ENCODE measurements at regions not wholly inside any gene's neighbourhood (a gene's known extent, or its start where the extent isn't known, plus 50 kb on each side); places are given as distances from the start of the nearest gene placed in this dataset.

DNA sequence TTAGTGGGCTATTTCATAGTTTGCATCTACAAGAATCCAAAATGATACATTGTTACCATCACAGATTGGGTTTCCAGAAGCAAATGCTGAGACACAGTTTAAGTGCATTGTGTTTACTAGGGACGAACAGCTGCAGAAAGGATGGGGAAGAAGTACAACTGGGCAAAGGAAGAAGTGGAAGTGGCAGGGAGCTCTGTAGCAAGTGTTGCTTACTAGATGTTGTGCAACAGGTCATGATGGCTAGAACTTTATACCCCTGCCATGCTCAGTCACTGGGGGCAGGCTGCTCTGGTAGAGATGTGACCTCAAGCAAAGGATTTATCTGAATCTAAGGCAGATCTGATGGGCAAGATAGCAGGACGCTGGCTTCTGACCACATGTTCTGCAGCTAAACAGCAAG lies 76.1 kb upstream of the EMCN start:
- Histone ChIP-seq H3F3A (ENCODE audit: insufficient read depth, low read depth) (no peaks in the 10 kb centered on the region), H3K79me2 (ENCODE audit: low read depth) (no peaks in the 10 kb centered on the region), H3K27ac (no peak overlapping the region), H3K4me1 (replicated peaks; ENCODE audit: insufficient read depth) (no peaks in the 10 kb centered on the region), H3K27me3 (ENCODE audit: insufficient read depth, low read depth) (no peaks in the 10 kb centered on the region), H3K9me2 (ENCODE audit: insufficient read depth) (no peaks in the 10 kb centered on the region; the same call in 1 of the 2 replicates), H3K36me3 (ENCODE audit: low read depth) (no peaks in the 10 kb centered on the region), H2AFZ (0 out of 2 replicates have a peak overlapping the region, but pooled peaks have one; percentile 11), H3K4me3 (no peak overlapping the region), H3K9me3 (ENCODE audit: insufficient read depth, low read depth) (no peaks in the 10 kb centered on the region), H3K4me2 (no peak overlapping the region), H4K20me1 (ENCODE audit: insufficient read depth) (no peaks in the 10 kb centered on the region)
- TF ChIP-seq, protein P1, sequence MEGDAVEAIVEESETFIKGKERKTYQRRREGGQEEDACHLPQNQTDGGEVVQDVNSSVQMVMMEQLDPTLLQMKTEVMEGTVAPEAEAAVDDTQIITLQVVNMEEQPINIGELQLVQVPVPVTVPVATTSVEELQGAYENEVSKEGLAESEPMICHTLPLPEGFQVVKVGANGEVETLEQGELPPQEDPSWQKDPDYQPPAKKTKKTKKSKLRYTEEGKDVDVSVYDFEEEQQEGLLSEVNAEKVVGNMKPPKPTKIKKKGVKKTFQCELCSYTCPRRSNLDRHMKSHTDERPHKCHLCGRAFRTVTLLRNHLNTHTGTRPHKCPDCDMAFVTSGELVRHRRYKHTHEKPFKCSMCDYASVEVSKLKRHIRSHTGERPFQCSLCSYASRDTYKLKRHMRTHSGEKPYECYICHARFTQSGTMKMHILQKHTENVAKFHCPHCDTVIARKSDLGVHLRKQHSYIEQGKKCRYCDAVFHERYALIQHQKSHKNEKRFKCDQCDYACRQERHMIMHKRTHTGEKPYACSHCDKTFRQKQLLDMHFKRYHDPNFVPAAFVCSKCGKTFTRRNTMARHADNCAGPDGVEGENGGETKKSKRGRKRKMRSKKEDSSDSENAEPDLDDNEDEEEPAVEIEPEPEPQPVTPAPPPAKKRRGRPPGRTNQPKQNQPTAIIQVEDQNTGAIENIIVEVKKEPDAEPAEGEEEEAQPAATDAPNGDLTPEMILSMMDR (conservative IDR thresholded peaks at IDR 0.05): no peak
- no peak for TF ChIP-seq EZH2 (IDR thresholded peaks at IDR 0.05; ENCODE audit: low read depth)
- ChIA-PET CTCF (no interaction called here), POLR2A (ENCODE audit: unreplicated experiment) (no interaction called here)
- DNase-seq: no peak
- no TSS peak for BruUV-seq (replicated peaks)
- intact Hi-C loops (cut with micrococcal nuclease; ENCODE audit: unreplicated experiment): no loop called here

DNA sequence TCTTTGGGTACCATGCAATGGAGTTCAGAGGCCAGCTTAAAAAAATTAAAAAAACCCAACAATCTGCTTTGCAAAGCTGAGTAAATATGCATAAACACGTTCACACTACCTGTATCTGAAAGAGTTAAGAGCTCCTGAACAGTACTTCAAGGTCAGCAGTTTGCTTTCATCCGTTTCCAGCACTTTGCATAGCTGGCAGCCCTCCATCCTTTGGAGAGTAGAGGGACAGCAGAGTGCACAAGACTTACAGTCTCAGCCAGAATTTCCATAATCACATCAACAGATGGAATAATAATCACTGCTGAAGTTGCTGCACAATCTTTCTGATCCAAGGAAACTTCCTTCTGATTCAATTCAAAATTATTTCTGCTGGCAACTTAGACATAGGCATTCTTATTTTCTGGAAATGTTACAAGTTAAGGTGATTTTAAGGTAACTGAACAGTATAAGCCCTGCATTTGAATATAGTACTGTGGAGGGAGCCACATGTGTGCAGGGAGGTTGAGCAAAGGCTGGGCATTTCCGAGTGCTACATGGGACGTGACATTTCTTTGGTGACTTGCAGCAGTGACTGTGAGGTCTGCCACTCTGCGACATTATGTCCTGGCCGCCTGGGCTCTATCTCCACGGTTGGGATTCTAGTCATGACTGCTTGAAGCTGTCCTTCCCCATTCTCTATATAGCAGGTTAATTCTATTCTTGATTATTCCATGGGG lies 73.5 kb upstream of the EMCN start:
- H3K4me2 ChIP-seq: no peak overlapping the region
- no peak overlapping the region for H2AFZ ChIP-seq
- no peaks in the 10 kb centered on the region for H3K36me3 ChIP-seq (ENCODE audit: low read depth)
- POLR2A ChIA-PET (ENCODE audit: unreplicated experiment): no interaction called here
- TF ChIP-seq, protein P1 (conservative IDR thresholded peaks at IDR 0.05): no peak
- no peak for TF ChIP-seq EZH2 (IDR thresholded peaks at IDR 0.05; ENCODE audit: low read depth)
- H4K20me1 ChIP-seq (ENCODE audit: insufficient read depth): no peaks in the 10 kb centered on the region
- no peaks in the 10 kb centered on the region for H3K27me3 ChIP-seq (ENCODE audit: insufficient read depth, low read depth)
- no TSS peak for BruUV-seq (replicated peaks)
- CTCF ChIA-PET: no interaction called here
- no peak overlapping the region for H3K4me3 ChIP-seq
- no peak overlapping the region for H3K27ac ChIP-seq
- intact Hi-C loops (cut with micrococcal nuclease; ENCODE audit: unreplicated experiment): no loop called here
- DNase-seq: no peak
- H3K79me2 ChIP-seq (ENCODE audit: low read depth): no peaks in the 10 kb centered on the region
- H3K9me3 ChIP-seq (ENCODE audit: insufficient read depth, low read depth): no peaks in the 10 kb centered on the region
- no peaks in the 10 kb centered on the region for H3K4me1 ChIP-seq (replicated peaks; ENCODE audit: insufficient read depth)
- H3F3A ChIP-seq (ENCODE audit: insufficient read depth, low read depth): no peaks in the 10 kb centered on the region
- H3K9me2 ChIP-seq (ENCODE audit: insufficient read depth): no peaks in the 10 kb centered on the region; the same call in 1 of the 2 replicates

DNA sequence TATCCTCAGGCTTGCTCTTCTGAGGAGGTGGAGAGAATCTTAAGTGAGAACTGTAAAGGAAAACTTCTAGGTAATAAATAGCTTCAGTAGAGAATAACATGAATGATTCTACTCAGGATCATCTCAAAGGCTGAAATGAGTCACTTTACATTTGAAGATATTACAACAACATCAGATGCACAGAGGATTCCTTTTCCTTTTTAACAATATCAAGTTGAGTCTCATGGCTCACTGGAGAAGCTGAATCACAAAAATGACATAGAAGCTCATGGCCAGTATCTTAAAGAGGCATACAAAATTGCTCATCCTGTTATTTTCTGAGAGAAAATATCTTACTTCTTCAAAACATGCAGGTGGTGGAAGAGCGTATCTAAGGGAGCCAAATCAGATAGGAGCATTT lies 72.5 kb upstream of the EMCN start:
- CTCF ChIA-PET: no interaction called here
- no peak overlapping the region for H3K27ac ChIP-seq
- no peak overlapping the region for H2AFZ ChIP-seq
- H3K9me2 ChIP-seq (ENCODE audit: insufficient read depth): no peaks in the 10 kb centered on the region; the same call in 1 of the 2 replicates
- no peaks in the 10 kb centered on the region for H3F3A ChIP-seq (ENCODE audit: insufficient read depth, low read depth)
- intact Hi-C loops (cut with micrococcal nuclease; ENCODE audit: unreplicated experiment): no loop called here
- DNase-seq: no peak
- H3K4me2 ChIP-seq: no peak overlapping the region
- BruUV-seq (replicated peaks): no TSS peak
- H4K20me1 ChIP-seq (ENCODE audit: insufficient read depth): no peaks in the 10 kb centered on the region
- POLR2A ChIA-PET (ENCODE audit: unreplicated experiment): no interaction called here
- H3K4me3 ChIP-seq: no peak overlapping the region
- no peaks in the 10 kb centered on the region for H3K27me3 ChIP-seq (ENCODE audit: insufficient read depth, low read depth)
- no peaks in the 10 kb centered on the region for H3K9me3 ChIP-seq (ENCODE audit: insufficient read depth, low read depth)
- no peaks in the 10 kb centered on the region for H3K36me3 ChIP-seq (ENCODE audit: low read depth)
- no peak for TF ChIP-seq EZH2 (IDR thresholded peaks at IDR 0.05; ENCODE audit: low read depth)
- TF ChIP-seq, protein P1 (conservative IDR thresholded peaks at IDR 0.05): no peak
- no peaks in the 10 kb centered on the region for H3K4me1 ChIP-seq (replicated peaks; ENCODE audit: insufficient read depth)
- H3K79me2 ChIP-seq (ENCODE audit: low read depth): no peaks in the 10 kb centered on the region
